ENCODE measurements at regions not wholly inside any gene's neighbourhood (a gene's known extent, or its start where the extent isn't known, plus 50 kb on each side); places are given as distances from the start of the nearest gene placed in this dataset.

DNA sequence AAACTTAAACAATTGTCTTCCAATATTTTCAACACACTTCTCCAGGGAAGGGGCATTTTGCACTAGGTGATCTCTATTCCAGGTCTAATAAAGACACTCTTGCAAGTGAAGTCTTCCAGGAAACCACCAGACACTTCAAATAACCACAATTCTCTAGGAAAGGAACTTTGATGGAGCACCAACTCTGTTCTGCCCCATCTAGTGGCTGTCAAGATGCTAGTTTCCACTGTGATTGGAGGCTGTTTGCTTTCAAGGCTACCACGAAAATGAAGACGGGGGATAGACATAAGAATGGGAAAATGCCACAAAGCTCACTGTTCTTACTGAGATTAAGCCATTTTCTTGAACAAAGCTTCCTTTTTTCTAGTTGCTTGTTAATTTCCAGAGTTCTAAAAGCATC lies 100.6 kb upstream of the F9 start:
- no peak for TF ChIP-seq HDAC1 (CRISPR knock-in tag; IDR thresholded peaks at IDR 0.05)
- no peak for TF ChIP-seq SMC3 (IDR thresholded peaks at IDR 0.05; ENCODE audit: low read length)
- TF ChIP-seq GATAD2A (CRISPR knock-in tag; IDR thresholded peaks at IDR 0.05), result no peak
- TF ChIP-seq POLR2A (IDR thresholded peaks at IDR 0.05; ENCODE audit: insufficient read depth in 1 of 2, low read depth in 2 of 2, low read length in 2 of 2), result no peak
- TF ChIP-seq DMAP1 (CRISPR knock-in tag; IDR thresholded peaks at IDR 0.05), result no peak

All from HepG2 (cell line).